NCI-H69 (cell line): ENCODE measurements at regions not wholly inside any gene's neighbourhood (a gene's known extent, or its start where the extent isn't known, plus 50 kb on each side); places are given as distances from the start of the nearest gene placed in this dataset.

Experiments used
- DNase-seq: peaks from one replicate; lab custom pipeline; 2025; lab: John Stamatoyannopoulos, UW

- DNase-seq, result no peak
Observed at GRCh38 chr22:48198489-48199459, 1436.3 kb downstream of the TBC1D22A start.

- no peak for DNase-seq
Observed at GRCh38 chr22:48197189-48197690, 1434.8 kb downstream of the TBC1D22A start.

GRCh38 chr22:48192920-48193319 is 1430.5 kb downstream of the TBC1D22A start:
- DNase-seq, result no peak

GRCh38 chr22:48192071-48192470 is 1429.6 kb downstream of the TBC1D22A start:
- DNase-seq, result no peak

GRCh38 chr22:48188231-48188721 is 1425.8 kb downstream of the TBC1D22A start:
- DNase-seq, result no peak

GRCh38 chr22:48187356-48187755 is 1424.9 kb downstream of the TBC1D22A start:
- no peak for DNase-seq

GRCh38 chr22:48186146-48186790 is 1423.8 kb downstream of the TBC1D22A start:
- DNase-seq, result no peak

GRCh38 chr22:48185071-48186055 is 1422.9 kb downstream of the TBC1D22A start:
- DNase-seq, result no peak

GRCh38 chr22:48182846-48183805 is 1420.7 kb downstream of the TBC1D22A start:
- DNase-seq, result no peak

GRCh38 chr22:48182031-48182430 is 1419.6 kb downstream of the TBC1D22A start:
- DNase-seq, result no peak

- DNase-seq, result no peak
Observed at GRCh38 chr22:48181263-48181955, 1419.0 kb downstream of the TBC1D22A start.

GRCh38 chr22:48180631-48181030 is 1418.2 kb downstream of the TBC1D22A start:
- DNase-seq, result no peak

GRCh38 chr22:48179571-48180546 is 1417.4 kb downstream of the TBC1D22A start:
- DNase-seq, result no peak

- DNase-seq, result no peak
Observed at GRCh38 chr22:48178536-48178935, 1416.1 kb downstream of the TBC1D22A start.

GRCh38 chr22:48177631-48178030 is 1415.2 kb downstream of the TBC1D22A start:
- DNase-seq, result no peak

GRCh38 chr22:48175721-48176120 is 1413.3 kb downstream of the TBC1D22A start:
- DNase-seq, result no peak

GRCh38 chr22:48173773-48174160 is 1411.3 kb downstream of the TBC1D22A start:
- no peak for DNase-seq

- no peak for DNase-seq
Observed at GRCh38 chr22:48173061-48173772, 1410.8 kb downstream of the TBC1D22A start.
